Ovary (tissue), 3 donors: ENCODE measurements at regions not wholly inside any gene's neighbourhood (a gene's known extent, or its start where the extent isn't known, plus 50 kb on each side); places are given as distances from the start of the nearest gene placed in this dataset.

Experiments
- CTCF ChIP-seq, 3 donors: fragments of 450-650 bp in 2 of 3; fragments of 200-600 bp in 1 of 3; IDR thresholded peaks; one replicate each; pipeline versions ENCODE4 v1.5.1 to v1.8.0; 2016 to 2022; ENCODE audit warnings: antibody characterized with exemption in 3 of 3, mild to moderate bottlenecking in 1 of 3
- EP300 ChIP-seq: sonication (generic); formaldehyde crosslinking; IDR thresholded peaks from one replicate; pipeline ENCODE4 v1.6.1; 2017; ENCODE audit warnings: antibody characterized with exemption
- POLR2A ChIP-seq: fragments of 450-650 bp; IDR thresholded peaks from one replicate; pipeline ENCODE4 v1.6.1; 2017; ENCODE audit warnings: antibody characterized with exemption, mild to moderate bottlenecking, moderate library complexity
- donor health status: DM: no; HTN: no; CAD: no.

- TF ChIP-seq CTCF (IDR thresholded peaks at IDR 0.05) (no peak), EP300 (no peak), POLR2A (no peak)
These were observed 55.3 kb downstream of the GADD45G start for GRCh38 chr9:89659891-89660685.
